Body of pancreas (tissue), 4 donors: ENCODE measurements at regions not wholly inside any gene's neighbourhood (a gene's known extent, or its start where the extent isn't known, plus 50 kb on each side); places are given as distances from the start of the nearest gene placed in this dataset.

Experiments used
- ATAC-seq: fragments of 150-250 bp; one replicate; pipeline ENCODE4 v1.9.1; 2016
- DNase-seq, 4 donors: peaks; one replicate each; pipeline ENCODE4 v3.0.0-alpha.2; 2019
- H3K27ac ChIP-seq, 4 donors: fragments of 200-600 bp; sonication (generic); 1 replicate in 3 of 4; 2 replicates in 1 of 4; pipeline versions ENCODE4 v1.5.1 to v1.6.1; 2016 to 2019; ENCODE audit warnings: mild to moderate bottlenecking in 1 of 4, mixed read lengths in 1 of 4, moderate library complexity in 1 of 4
- H3K27me3 ChIP-seq, 2 donors: fragments of 200-600 bp; sonication (generic); one replicate each; pipeline ENCODE4 v1.6.0; 2016; ENCODE audit warnings: mild to moderate bottlenecking in 1 of 2
- H3K36me3 ChIP-seq, 2 donors: fragments of 200-600 bp; sonication (generic); replicated peaks in 1 of 2; 2 replicates each; pipeline ENCODE4 v1.5.1; 2016; ENCODE audit warnings: low read depth in 2 of 2; ENCODE audit not compliant: insufficient read depth in 1 of 2
- H3K4me1 ChIP-seq: fragments of 200-600 bp; sonication (generic); one replicate; pipeline ENCODE4 v1.6.0; 2016
- H3K4me3 ChIP-seq, 2 donors: fragments of 200-600 bp; sonication (generic); 1 replicate in 1 of 2; 2 replicates in 1 of 2; pipeline ENCODE4 v1.5.1; 2016 to 2019
- H3K9me3 ChIP-seq, 3 donors: fragments of 200-600 bp; sonication (generic); 1 replicate in 2 of 3; 2 replicates in 1 of 3; pipeline ENCODE4 v1.5.1; 2016
- POLR2A ChIP-seq, 3 donors: fragments of 450-650 bp; IDR thresholded peaks; one replicate each; pipeline ENCODE4 v1.6.1; 2016; ENCODE audit warnings: antibody characterized with exemption in 3 of 3, mild to moderate bottlenecking in 2 of 3
- whole genome bisulfite sequencing, 2 donors: methylation state at CpG; one replicate each; pipeline ENCODE4 v1.1.5; 2017; 5-methylcytosine and 5-hydroxymethylcytosine counted together
- intact Hi-C: fragments of 100-400 bp; cut with DNase I; formaldehyde crosslinking; loops from one replicate; pipeline ENCODE4 v1.15.1; 2023
- TF ChIP-seq, protein P1 (sequence below), 7 experiments: fragments of 450-650 bp in 4 of 7; fragments of 200-600 bp in 3 of 7; sonication (generic) in 3 of 7; IDR thresholded peaks; one replicate each; pipeline ENCODE4 v1.5.1; 2016 to 2019; ENCODE audit warnings: antibody characterized with exemption in 7 of 7

DNA sequence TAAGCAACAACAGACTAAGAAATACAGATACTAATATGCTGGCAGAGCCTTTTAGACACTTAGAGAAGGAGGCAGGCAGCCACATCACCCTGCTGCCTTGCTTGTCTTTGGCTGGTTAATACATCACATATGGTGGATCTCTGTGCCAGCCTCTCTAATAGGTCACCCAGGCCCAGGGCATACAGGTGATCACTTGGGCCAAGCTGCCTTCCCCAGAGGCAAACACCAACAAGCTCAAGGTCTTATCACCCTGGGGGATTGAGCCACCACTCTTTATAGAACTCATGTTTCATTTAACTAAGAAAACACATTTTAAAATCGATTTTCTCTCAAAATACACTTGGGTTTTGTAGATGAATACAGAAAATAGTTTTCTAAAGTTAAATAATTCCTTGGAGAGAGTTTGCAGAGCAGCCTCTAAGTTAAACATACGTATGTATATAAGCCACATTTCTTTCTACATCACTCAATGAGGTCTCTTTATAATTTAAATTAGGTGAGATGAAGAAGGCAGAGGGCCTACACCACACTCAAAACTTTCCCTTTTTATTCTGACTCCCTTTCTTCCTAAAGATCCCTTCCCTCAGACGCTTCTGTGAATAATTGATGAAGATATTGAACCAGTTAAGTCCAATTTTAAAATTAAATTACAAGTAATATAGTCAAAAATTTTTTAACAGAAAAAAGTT is 556.8 kb upstream of the GHITM start:
- Histone ChIP-seq H3K4me3 (no peak overlapping the region), H3K4me1 (no peaks in the 10 kb centered on the region), H3K27ac (no peak overlapping the region), H3K9me3 (no peaks in the 10 kb centered on the region), H3K36me3 (no peaks in the 10 kb centered on the region), H3K27me3 (no peaks in the 10 kb centered on the region)
- WGBS, 2 donors, result 46 to 55% methylated on average over 3 of the region's 3 CpGs
- no peak for TF ChIP-seq POLR2A (IDR thresholded peaks at IDR 0.05)
- TF ChIP-seq, protein P1, sequence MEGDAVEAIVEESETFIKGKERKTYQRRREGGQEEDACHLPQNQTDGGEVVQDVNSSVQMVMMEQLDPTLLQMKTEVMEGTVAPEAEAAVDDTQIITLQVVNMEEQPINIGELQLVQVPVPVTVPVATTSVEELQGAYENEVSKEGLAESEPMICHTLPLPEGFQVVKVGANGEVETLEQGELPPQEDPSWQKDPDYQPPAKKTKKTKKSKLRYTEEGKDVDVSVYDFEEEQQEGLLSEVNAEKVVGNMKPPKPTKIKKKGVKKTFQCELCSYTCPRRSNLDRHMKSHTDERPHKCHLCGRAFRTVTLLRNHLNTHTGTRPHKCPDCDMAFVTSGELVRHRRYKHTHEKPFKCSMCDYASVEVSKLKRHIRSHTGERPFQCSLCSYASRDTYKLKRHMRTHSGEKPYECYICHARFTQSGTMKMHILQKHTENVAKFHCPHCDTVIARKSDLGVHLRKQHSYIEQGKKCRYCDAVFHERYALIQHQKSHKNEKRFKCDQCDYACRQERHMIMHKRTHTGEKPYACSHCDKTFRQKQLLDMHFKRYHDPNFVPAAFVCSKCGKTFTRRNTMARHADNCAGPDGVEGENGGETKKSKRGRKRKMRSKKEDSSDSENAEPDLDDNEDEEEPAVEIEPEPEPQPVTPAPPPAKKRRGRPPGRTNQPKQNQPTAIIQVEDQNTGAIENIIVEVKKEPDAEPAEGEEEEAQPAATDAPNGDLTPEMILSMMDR (IDR thresholded peaks at IDR 0.05), result no peak
- no peak for DNase-seq
- no peak for ATAC-seq
- intact Hi-C loops, result no loop called here

GRCh38 chr10:83585686-83586085 is 553.6 kb upstream of the GHITM start:
- no peak for TF ChIP-seq POLR2A (IDR thresholded peaks at IDR 0.05)
- TF ChIP-seq, protein P1 (IDR thresholded peaks at IDR 0.05), result no peak
- intact Hi-C loops, result no loop called here

DNA sequence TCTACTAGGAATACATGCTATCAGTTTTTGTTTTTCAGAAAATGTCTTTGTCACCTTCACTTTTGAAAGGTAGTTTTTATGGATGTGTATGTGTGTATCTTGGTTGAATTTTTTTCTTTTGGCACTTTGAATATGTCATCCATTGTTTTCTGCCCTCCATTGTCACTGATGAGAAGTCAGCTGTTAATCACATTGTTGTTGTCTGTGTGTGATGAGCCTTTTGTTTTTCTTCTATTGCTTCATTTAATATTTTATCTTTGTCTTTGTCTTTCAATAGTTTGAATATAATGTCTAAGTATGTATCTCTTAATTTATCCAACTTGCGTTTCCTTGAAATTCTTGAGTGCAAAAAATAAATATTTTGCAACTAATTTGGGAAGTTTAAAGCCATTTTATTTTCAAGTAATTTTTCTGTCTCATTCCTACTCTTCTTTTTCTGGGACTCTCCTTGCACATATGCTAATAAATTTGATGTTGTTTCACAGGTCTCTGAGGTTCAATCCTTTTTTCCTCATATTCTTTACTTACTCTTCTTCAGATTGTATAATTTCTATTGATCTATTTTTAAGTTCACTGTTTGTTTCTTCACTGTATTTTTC is 546.9 kb upstream of the GHITM start:
- no peaks in the 10 kb centered on the region for H3K36me3 ChIP-seq
- H3K9me3 ChIP-seq, result peaks cover 0 to 4% (median 0%) of the 10 kb centered on the region in 3 donors
- intact Hi-C loops, result no loop called here
- no peak overlapping the region for H3K4me3 ChIP-seq
- WGBS, 2 donors, result 95 to 97% methylated on average over 1 of the region's 1 CpG
- DNase-seq (no peak), ATAC-seq (no peak)
- H3K27me3 ChIP-seq, result no peaks in the 10 kb centered on the region
- no peak overlapping the region for H3K27ac ChIP-seq
- no peaks in the 10 kb centered on the region for H3K4me1 ChIP-seq
- no peak for TF ChIP-seq POLR2A (IDR thresholded peaks at IDR 0.05)
- TF ChIP-seq, protein P1 (IDR thresholded peaks at IDR 0.05), result no peak

More at GRCh38 chr10:83585686-83586085, 553.6 kb upstream of the GHITM start:
- Histone ChIP-seq H3K27ac (no peak overlapping the region), H3K27me3 (no peaks in the 10 kb centered on the region), H3K4me1 (no peaks in the 10 kb centered on the region), H3K9me3 (no peaks in the 10 kb centered on the region), H3K36me3 (no peaks in the 10 kb centered on the region), H3K4me3 (no peak overlapping the region)
- DNase-seq (no peak), ATAC-seq (no peak)
- WGBS, 2 donors, result 63% methylated on average over 2 of the region's 2 CpGs

DNA sequence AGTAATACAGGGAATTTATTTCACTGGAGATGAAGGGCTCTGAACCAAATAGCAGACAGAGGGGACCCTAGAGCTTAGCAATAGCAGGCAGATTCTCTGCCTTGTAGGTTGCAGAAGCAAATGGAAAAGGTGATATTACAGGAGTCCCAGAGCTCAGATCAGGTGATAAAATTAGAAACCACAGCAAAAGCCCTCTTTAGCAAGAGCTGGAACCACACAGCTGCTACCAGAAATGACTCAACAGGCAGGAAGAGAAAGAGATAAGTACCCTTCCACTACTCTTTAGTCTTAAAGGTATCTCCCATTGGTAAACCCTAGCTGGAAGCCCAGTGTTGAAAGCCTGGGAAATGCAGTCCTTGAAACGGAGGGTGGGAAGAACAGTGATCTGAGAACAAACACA is 535.6 kb upstream of the GHITM start:
- TF ChIP-seq, protein P1 (IDR thresholded peaks at IDR 0.05), result no peak
- no peak for TF ChIP-seq POLR2A (IDR thresholded peaks at IDR 0.05)
- no peak for DNase-seq
- WGBS, 2 donors, result 48 to 59% methylated on average over 1 of the region's 1 CpG
- intact Hi-C loops, result no loop called here
- no peaks in the 10 kb centered on the region for H3K27me3 ChIP-seq
- no peaks in the 10 kb centered on the region for H3K4me1 ChIP-seq
- H3K36me3 ChIP-seq, result no peaks in the 10 kb centered on the region
- H3K9me3 ChIP-seq, result no peaks in the 10 kb centered on the region
- H3K4me3 ChIP-seq, result no peak overlapping the region
- ATAC-seq, result no peak
- H3K27ac ChIP-seq, result no peak overlapping the region
